ENCODE measurements at regions not wholly inside any gene's neighbourhood (a gene's known extent, or its start where the extent isn't known, plus 50 kb on each side); places are given as distances from the start of the nearest gene placed in this dataset.
"Not testable (repeated sequence)": the region's sequence is repeated elsewhere in the genome, so short reads cannot be mapped to it uniquely, and the experiment has no call there.

GRCh38 chr20:48366230-48366629 lies 461.6 kb downstream of the PREX1 start:
- 94 to 96% methylated on average over 5 of the region's 5 CpGs for WGBS, 2 experiments
- no peaks in the 10 kb centered on the region for H3K36me3 ChIP-seq (ENCODE audit: control insufficient read depth, insufficient read depth, low read length)
- no peaks in the 10 kb centered on the region for H3K27me3 ChIP-seq (ENCODE audit: control insufficient read depth, insufficient read depth, low read length, poor library complexity, severe bottlenecking)
- no peaks in the 10 kb centered on the region for H3K9me3 ChIP-seq (ENCODE audit: control insufficient read depth, low read length)
- no peak overlapping the region for H3K4me3 ChIP-seq (ENCODE audit: insufficient read depth, low read depth, low read length)
- H3K27ac ChIP-seq (ENCODE audit: insufficient read depth, low read depth, low read length, poor library complexity, severe bottlenecking) = no peak overlapping the region
- H3K4me1 ChIP-seq (ENCODE audit: control insufficient read depth, insufficient read depth, low read length) = peaks cover 9% of the 10 kb centered on the region

DNA sequence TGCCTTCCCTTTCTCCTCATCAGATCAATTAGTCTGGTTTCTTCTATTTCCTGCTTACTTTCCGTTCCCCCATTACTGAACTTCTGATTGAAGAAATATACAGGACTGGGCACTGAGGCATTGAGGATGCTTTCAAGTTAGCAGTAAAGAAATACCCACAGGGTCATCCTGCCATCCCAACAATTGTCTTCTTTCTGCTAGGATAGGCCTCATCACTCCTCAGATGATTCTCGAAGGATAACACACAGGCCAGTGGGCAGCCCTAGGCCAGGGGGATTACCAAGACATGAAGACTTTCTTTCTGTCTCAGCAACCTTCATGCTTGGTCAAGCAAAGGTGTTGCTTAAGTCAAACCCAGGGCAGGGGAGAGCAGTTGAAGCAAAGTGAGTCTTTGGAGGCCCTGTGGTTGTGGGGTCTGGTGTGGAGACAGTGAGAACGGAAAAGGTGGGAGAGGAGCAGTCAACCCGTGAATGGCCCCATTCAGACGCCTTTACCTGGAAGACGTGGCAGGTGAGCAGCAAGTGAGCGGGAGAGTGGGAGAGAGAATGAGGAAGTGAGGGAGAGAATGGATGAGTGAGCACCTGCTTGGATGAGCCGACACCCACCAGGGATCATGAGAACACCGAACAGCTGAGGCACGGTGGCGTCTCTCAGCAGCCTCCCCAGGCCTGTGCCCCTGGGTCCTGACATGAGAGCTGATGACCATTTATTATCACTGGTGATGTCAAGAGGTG lies 462.9 kb downstream of the PREX1 start:
- H3K27me3 ChIP-seq (ENCODE audit: control insufficient read depth, insufficient read depth, low read length, poor library complexity, severe bottlenecking) = no peaks in the 10 kb centered on the region
- no peaks in the 10 kb centered on the region for H3K36me3 ChIP-seq (ENCODE audit: control insufficient read depth, insufficient read depth, low read length)
- WGBS, 2 experiments = 94 to 95% methylated on average over 11 of the region's 11 CpGs
- H3K9me3 ChIP-seq (ENCODE audit: control insufficient read depth, low read length) = no peaks in the 10 kb centered on the region
- H3K4me3 ChIP-seq (ENCODE audit: insufficient read depth, low read depth, low read length) = no peak overlapping the region
- peaks cover 9% of the 10 kb centered on the region for H3K4me1 ChIP-seq (ENCODE audit: control insufficient read depth, insufficient read depth, low read length)
- no peak overlapping the region for H3K27ac ChIP-seq (ENCODE audit: insufficient read depth, low read depth, low read length, poor library complexity, severe bottlenecking)

GRCh38 chr20:48364055-48364454 lies 463.7 kb downstream of the PREX1 start:
- no peaks in the 10 kb centered on the region for H3K36me3 ChIP-seq (ENCODE audit: control insufficient read depth, insufficient read depth, low read length)
- peaks cover 8% of the 10 kb centered on the region for H3K4me1 ChIP-seq (ENCODE audit: control insufficient read depth, insufficient read depth, low read length)
- H3K27ac ChIP-seq (ENCODE audit: insufficient read depth, low read depth, low read length, poor library complexity, severe bottlenecking) = no peak overlapping the region
- H3K27me3 ChIP-seq (ENCODE audit: control insufficient read depth, insufficient read depth, low read length, poor library complexity, severe bottlenecking) = no peaks in the 10 kb centered on the region
- no peak overlapping the region for H3K4me3 ChIP-seq (ENCODE audit: insufficient read depth, low read depth, low read length)
- H3K9me3 ChIP-seq (ENCODE audit: control insufficient read depth, low read length) = no peaks in the 10 kb centered on the region

- 35 to 39% methylated on average over 8 of the region's 9 CpGs for WGBS, 2 experiments
- H3K27me3 ChIP-seq (ENCODE audit: control insufficient read depth, insufficient read depth, low read length, poor library complexity, severe bottlenecking) = no peaks in the 10 kb centered on the region
- H3K4me3 ChIP-seq (ENCODE audit: insufficient read depth, low read depth, low read length) = no peak overlapping the region
- H3K27ac ChIP-seq (ENCODE audit: insufficient read depth, low read depth, low read length, poor library complexity, severe bottlenecking) = no peak overlapping the region
- no peaks in the 10 kb centered on the region for H3K4me1 ChIP-seq (ENCODE audit: control insufficient read depth, insufficient read depth, low read length)
- H3K36me3 ChIP-seq (ENCODE audit: control insufficient read depth, insufficient read depth, low read length) = no peaks in the 10 kb centered on the region
- H3K9me3 ChIP-seq (ENCODE audit: control insufficient read depth, low read length) = no peaks in the 10 kb centered on the region
These were observed 467.3 kb downstream of the PREX1 start for GRCh38 chr20:48360342-48360975.

GRCh38 chr20:48359692-48360341 lies 468.0 kb downstream of the PREX1 start:
- no peaks in the 10 kb centered on the region for H3K27me3 ChIP-seq (ENCODE audit: control insufficient read depth, insufficient read depth, low read length, poor library complexity, severe bottlenecking)
- H3K4me3 ChIP-seq (ENCODE audit: insufficient read depth, low read depth, low read length) = no peak overlapping the region
- H3K9me3 ChIP-seq (ENCODE audit: control insufficient read depth, low read length) = no peaks in the 10 kb centered on the region
- H3K36me3 ChIP-seq (ENCODE audit: control insufficient read depth, insufficient read depth, low read length) = no peaks in the 10 kb centered on the region
- no peaks in the 10 kb centered on the region for H3K4me1 ChIP-seq (ENCODE audit: control insufficient read depth, insufficient read depth, low read length)
- H3K27ac ChIP-seq (ENCODE audit: insufficient read depth, low read depth, low read length, poor library complexity, severe bottlenecking) = no peak overlapping the region
- 66 to 78% methylated on average over 9 to 17 of the region's 17 CpGs for WGBS, 2 experiments

DNA sequence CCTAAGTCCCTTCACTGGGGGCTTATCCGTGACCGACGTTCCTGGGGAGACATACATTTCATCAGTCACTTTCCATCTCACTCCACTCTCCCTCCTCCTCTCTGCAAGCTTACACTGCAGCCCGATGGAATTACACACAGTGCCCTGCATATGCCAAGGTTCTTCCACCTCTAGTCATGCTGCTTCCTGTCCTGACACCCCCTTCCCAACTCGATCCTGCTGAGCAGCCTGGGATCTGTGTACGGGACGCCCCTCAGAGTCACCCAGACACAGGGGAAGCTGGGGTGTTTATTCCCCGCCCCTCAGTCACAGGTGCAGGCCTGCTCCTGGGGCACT lies 468.8 kb downstream of the PREX1 start:
- 91% methylated on average over 5 of the region's 8 CpGs for WGBS, 2 experiments
- not testable (repeated sequence) for H3K9me3 ChIP-seq (ENCODE audit: control insufficient read depth, low read length); H3K4me3 ChIP-seq (ENCODE audit: insufficient read depth, low read depth, low read length); H3K27me3 ChIP-seq (ENCODE audit: control insufficient read depth, insufficient read depth, low read length, poor library complexity, severe bottlenecking); H3K36me3 ChIP-seq (ENCODE audit: control insufficient read depth, insufficient read depth, low read length); H3K27ac ChIP-seq (ENCODE audit: insufficient read depth, low read depth, low read length, poor library complexity, severe bottlenecking); H3K4me1 ChIP-seq (ENCODE audit: control insufficient read depth, insufficient read depth, low read length)

DNA sequence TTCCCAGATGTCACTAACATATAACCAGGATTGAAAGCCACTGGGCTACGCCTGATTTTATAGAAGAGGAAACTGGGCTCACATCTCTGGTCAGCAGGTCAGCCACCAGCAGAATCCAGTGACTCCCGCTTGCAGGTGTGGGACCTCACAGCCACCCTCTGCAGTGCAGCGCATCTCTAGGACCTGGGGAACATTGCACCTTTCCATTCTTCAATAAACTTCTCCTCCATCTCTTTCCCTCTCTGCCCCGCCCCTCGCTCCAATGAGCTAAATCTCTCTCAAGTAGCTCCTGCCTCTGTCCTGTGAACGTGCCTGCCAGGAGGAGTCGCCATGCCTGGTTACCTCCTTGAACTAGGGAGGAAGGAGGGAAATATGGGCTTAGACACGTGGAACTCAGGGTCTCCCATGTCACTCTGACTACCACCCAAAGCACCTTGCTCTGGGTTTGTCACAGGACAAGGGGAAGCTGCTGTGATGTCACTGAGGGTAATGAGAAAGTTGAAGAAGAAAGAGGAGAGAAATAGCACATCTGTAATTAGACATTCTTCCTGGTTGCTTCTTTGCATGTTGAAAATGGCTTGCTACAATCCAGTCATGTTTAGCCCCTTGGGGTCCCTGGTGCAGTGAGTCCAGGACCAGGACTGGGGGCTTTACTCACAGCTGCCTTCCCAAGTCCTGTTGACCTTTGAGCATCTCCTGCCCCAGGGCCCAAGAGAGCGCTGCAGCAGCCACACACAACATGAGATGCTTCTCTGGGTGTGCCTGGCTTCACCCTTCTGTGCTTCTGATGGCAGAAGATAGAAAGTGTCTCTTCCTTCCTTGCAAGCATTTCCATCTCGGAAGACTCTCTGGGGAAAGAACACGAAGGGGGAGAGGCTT lies 469.4 kb downstream of the PREX1 start:
- H3K36me3 ChIP-seq (ENCODE audit: control insufficient read depth, insufficient read depth, low read length) = peaks cover 3% of the 10 kb centered on the region
- no peaks in the 10 kb centered on the region for H3K9me3 ChIP-seq (ENCODE audit: control insufficient read depth, low read length)
- no peak overlapping the region for H3K4me3 ChIP-seq (ENCODE audit: insufficient read depth, low read depth, low read length)
- 91 to 92% methylated on average over 10 to 11 of the region's 11 CpGs for WGBS, 2 experiments
- H3K27ac ChIP-seq (ENCODE audit: insufficient read depth, low read depth, low read length, poor library complexity, severe bottlenecking) = no peak overlapping the region
- H3K27me3 ChIP-seq (ENCODE audit: control insufficient read depth, insufficient read depth, low read length, poor library complexity, severe bottlenecking) = no peaks in the 10 kb centered on the region
- no peaks in the 10 kb centered on the region for H3K4me1 ChIP-seq (ENCODE audit: control insufficient read depth, insufficient read depth, low read length)

GRCh38 chr20:48357714-48358113 lies 470.1 kb downstream of the PREX1 start:
- WGBS, 2 experiments = 93 to 94% methylated on average over 4 of the region's 4 CpGs
- H3K27me3 ChIP-seq (ENCODE audit: control insufficient read depth, insufficient read depth, low read length, poor library complexity, severe bottlenecking) = no peaks in the 10 kb centered on the region
- H3K9me3 ChIP-seq (ENCODE audit: control insufficient read depth, low read length) = no peaks in the 10 kb centered on the region
- no peak overlapping the region for H3K27ac ChIP-seq (ENCODE audit: insufficient read depth, low read depth, low read length, poor library complexity, severe bottlenecking)
- H3K4me1 ChIP-seq (ENCODE audit: control insufficient read depth, insufficient read depth, low read length) = no peaks in the 10 kb centered on the region
- H3K4me3 ChIP-seq (ENCODE audit: insufficient read depth, low read depth, low read length) = no peak overlapping the region
- H3K36me3 ChIP-seq (ENCODE audit: control insufficient read depth, insufficient read depth, low read length) = peaks cover 3% of the 10 kb centered on the region

DNA sequence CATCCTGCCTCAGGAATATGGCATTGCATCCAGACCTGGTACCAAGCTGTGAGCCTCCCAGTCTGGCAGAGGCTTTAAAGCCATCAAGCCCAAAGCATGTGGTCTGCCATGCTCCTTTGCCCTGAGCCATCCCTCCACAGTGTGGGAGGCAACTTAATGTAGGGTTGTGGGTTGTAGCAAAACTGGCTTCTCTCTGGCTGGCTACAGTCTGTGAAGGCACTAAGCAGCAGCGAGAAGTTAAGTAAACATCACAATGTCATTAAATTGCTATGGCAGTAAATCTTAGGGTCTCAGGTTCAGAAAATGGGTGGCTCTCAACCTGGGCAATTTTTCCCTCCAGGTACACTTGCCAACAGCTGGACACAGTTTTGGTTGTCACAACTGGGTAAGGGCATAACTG lies 472.9 kb downstream of the PREX1 start:
- H3K36me3 ChIP-seq (ENCODE audit: control insufficient read depth, insufficient read depth, low read length) = peaks cover 3% of the 10 kb centered on the region
- no peak overlapping the region for H3K27ac ChIP-seq (ENCODE audit: insufficient read depth, low read depth, low read length, poor library complexity, severe bottlenecking)
- no peaks in the 10 kb centered on the region for H3K4me1 ChIP-seq (ENCODE audit: control insufficient read depth, insufficient read depth, low read length)
- H3K4me3 ChIP-seq (ENCODE audit: insufficient read depth, low read depth, low read length) = no peak overlapping the region
- no peaks in the 10 kb centered on the region for H3K27me3 ChIP-seq (ENCODE audit: control insufficient read depth, insufficient read depth, low read length, poor library complexity, severe bottlenecking)
- H3K9me3 ChIP-seq (ENCODE audit: control insufficient read depth, low read length) = no peaks in the 10 kb centered on the region
- 86 to 87% methylated on average over 1 of the region's 1 CpG for WGBS, 2 experiments
